NCI-H345 (cell line): ENCODE measurements at regions not wholly inside any gene's neighbourhood (a gene's known extent, or its start where the extent isn't known, plus 50 kb on each side); places are given as distances from the start of the nearest gene placed in this dataset.

Experiments used
- DNase-seq: peaks from one replicate; lab custom pipeline; 2025; lab: John Stamatoyannopoulos, UW

GRCh38 chr15:95325763-95326404, 1004.6 kb upstream of the NR2F2 start:
- no peak for DNase-seq

- DNase-seq, result peak; percentile 52
Measured at GRCh38 chr15:95326431-95327182, 1003.9 kb upstream of the NR2F2 start.

DNA sequence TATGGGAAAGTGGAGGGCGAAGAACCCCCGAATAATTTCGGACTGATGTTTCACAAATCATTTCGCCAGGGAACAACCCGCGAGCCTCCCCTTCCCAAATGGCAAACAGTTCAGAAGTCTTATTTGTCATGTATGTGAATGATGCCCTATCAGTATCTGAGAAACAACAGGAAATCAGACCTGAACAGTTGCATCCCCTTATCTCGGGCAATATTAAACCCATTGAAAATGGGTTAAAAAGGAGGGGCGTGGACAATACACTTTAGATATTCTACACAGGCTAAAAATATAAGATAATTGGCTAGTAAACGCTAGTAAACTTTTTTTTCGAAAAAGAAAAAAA, 1003.3 kb upstream of the NR2F2 start:
- peak; percentile 27 for DNase-seq

- DNase-seq, result peak; percentile 7
Measured at GRCh38 chr15:95327661-95328060, 1002.8 kb upstream of the NR2F2 start.

- no peak for DNase-seq
Measured at GRCh38 chr15:95328559-95328958, 1001.9 kb upstream of the NR2F2 start.

DNA sequence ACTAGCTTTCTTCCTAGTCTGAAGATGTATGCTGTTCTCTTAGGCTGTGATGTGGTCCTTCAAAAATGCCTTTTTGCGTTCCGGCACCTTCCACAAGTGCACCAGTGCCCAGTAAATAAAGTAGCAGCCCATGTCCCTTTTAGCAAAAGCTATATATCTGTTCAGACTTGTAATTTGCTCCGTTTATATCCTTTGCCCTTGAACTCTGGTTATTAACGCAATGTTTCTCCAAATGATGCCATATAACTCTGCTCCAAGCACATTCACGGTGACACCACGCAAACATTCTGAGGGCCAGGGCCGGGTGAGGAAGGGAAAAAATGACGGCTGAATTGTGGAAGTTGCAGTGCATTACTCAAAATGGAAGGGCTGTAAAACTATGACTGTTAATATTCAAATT, 1001.1 kb upstream of the NR2F2 start:
- DNase-seq, result no peak

DNA sequence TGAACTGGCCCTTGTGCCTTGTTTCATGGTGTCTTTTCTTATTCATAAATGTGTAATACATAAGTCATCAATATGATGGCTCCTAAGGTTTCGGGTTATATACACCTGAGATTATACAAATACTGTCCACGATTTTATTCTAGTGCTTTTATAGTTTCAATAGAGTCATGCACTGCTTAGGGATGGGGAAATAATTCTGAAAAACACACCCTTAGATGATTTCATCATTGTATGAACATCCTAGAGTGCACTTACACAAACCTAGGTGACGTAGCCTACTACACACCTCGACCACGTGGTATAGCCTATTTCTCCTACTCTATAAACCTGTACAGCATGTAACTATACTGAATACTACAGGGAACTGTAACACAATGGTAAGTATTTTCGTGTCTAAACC, 988.8 kb upstream of the NR2F2 start:
- DNase-seq, result no peak

GRCh38 chr15:95345867-95346266, 984.6 kb upstream of the NR2F2 start:
- DNase-seq, result no peak

- no peak for DNase-seq
Measured at GRCh38 chr15:95346721-95347475, 983.6 kb upstream of the NR2F2 start.

GRCh38 chr15:95347837-95348236, 982.7 kb upstream of the NR2F2 start:
- no peak for DNase-seq

GRCh38 chr15:95350908-95351307, 979.6 kb upstream of the NR2F2 start:
- no peak for DNase-seq

- no peak for DNase-seq
Measured at GRCh38 chr15:95352631-95353187, 977.8 kb upstream of the NR2F2 start.

- DNase-seq, result no peak
Measured at GRCh38 chr15:95353512-95353911, 977.0 kb upstream of the NR2F2 start.

- DNase-seq, result no peak
Measured at GRCh38 chr15:95359966-95360365, 970.5 kb upstream of the NR2F2 start.

GRCh38 chr15:95362306-95362705, 968.2 kb upstream of the NR2F2 start:
- no peak for DNase-seq

- DNase-seq, result peak; percentile 80
Measured at GRCh38 chr15:95363646-95364045, 966.9 kb upstream of the NR2F2 start.

DNA sequence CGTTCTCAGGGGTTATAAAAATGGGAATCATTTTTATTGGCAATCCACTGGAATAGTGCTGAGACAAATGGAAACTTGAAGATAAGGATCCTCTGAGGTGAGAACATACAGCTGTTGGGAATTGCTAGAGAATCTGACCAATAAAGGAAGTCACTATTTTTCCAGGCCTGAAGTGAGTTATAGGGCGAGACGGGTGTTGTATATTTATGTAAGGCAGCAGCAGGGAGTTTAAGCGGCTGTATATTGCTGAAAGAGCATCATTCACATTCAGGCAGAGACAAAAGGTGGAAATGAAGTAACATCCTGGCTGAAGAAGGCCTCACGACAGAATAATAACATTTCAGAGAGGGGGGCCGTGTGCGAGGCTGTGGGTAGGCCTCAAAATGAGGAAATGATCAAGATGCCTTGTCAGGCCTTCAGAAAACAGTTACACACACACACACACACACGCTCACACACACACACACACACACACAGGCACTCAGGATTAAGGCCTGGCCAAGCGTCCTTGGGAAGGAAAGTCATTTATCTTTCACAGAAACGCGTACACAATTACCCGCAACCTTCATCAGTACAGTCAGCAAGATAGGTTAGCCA, 964.9 kb upstream of the NR2F2 start:
- no peak for DNase-seq

GRCh38 chr15:95368191-95368590, 962.3 kb upstream of the NR2F2 start:
- no peak for DNase-seq

- DNase-seq, result no peak
Measured at GRCh38 chr15:95368755-95369601, 961.5 kb upstream of the NR2F2 start.

GRCh38 chr15:95370291-95370690, 960.2 kb upstream of the NR2F2 start:
- no peak for DNase-seq

DNA sequence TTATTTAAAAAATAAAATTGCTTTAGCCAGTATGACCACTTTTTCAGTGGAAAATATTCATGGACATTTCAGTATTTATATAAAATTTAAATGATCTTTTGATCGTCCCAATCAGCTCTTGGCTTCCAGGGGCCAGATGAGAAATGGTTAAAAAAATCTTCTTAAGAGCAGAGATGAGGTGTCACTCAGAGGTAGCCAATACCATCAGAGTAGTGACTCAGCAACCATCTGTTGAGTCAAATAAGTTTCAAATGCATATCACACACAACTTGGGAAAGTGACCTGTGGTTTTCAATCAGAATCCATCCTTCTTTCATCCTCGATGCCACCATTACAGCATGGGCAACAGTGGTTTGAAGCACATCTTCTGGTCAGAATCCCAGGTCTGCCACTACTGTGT, 958.8 kb upstream of the NR2F2 start:
- no peak for DNase-seq

DNA sequence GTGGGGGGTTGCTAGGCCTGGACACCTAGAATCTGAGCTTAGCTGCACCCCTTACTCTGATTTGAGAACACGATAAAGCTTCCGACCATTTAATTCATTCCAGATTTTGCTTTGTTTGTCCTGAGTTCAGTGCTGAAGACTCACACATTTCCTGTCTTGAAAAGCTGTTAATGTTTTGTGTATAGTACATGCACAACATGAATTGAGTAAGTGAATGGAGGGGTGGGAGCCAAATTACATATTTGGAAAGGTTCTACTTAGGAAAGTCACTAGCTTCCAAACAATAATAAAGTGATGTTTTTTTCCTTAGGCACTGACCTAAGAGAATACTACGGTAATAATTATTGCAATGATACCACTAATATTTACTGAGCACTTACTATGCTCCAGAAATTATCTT, 955.2 kb upstream of the NR2F2 start:
- DNase-seq, result no peak
